ENCODE measurements at regions not wholly inside any gene's neighbourhood (a gene's known extent, or its start where the extent isn't known, plus 50 kb on each side); places are given as distances from the start of the nearest gene placed in this dataset.
"Not testable (repeated sequence)": the region's sequence is repeated elsewhere in the genome, so short reads cannot be mapped to it uniquely, and the experiment has no call there.

- not testable (repeated sequence) for H3K36me3 ChIP-seq (ENCODE audit: control insufficient read depth in 1 of 2, insufficient read depth in 2 of 2, low read length in 2 of 2); H3K4me1 ChIP-seq (ENCODE audit: control insufficient read depth in 1 of 2, insufficient read depth in 2 of 2, low read length in 2 of 2); H3K4ac ChIP-seq (ENCODE audit: low read depth, low read length); H2BK120ac ChIP-seq (ENCODE audit: insufficient read depth, low read length, poor library complexity); H3K23ac ChIP-seq (ENCODE audit: low read length); H3K27ac ChIP-seq (ENCODE audit: low read depth, low read length); H3K4me2 ChIP-seq (ENCODE audit: low read length); H3K27me3 ChIP-seq (ENCODE audit: insufficient read depth, low read length); H3K79me1 ChIP-seq (ENCODE audit: low read length); H2BK5ac ChIP-seq (ENCODE audit: low read depth, low read length, poor library complexity); H3K9me3 ChIP-seq (ENCODE audit: insufficient read depth, low read depth, low read length); DNase-seq; H3K4me3 ChIP-seq (ENCODE audit: low read depth, low read length); H3K14ac ChIP-seq (ENCODE audit: low read length); H3K79me2 ChIP-seq (ENCODE audit: control insufficient read depth, insufficient read depth, low read length, poor library complexity); H3K9ac ChIP-seq (ENCODE audit: low read length); H2AK5ac ChIP-seq (ENCODE audit: low read length); H2AFZ ChIP-seq (ENCODE audit: insufficient read depth, low read length, poor library complexity); H3K18ac ChIP-seq (ENCODE audit: low read length); H4K91ac ChIP-seq (ENCODE audit: low read depth, low read length); H4K8ac ChIP-seq (ENCODE audit: low read depth, low read length); H4K12ac ChIP-seq (ENCODE audit: low read depth, low read length); H2BK12ac ChIP-seq (ENCODE audit: low read length)
- WGBS (ENCODE audit: extremely low coverage, insufficient coverage, insufficient read length), result no CpG with 5 or more reads among the region's 28 CpGs
These were observed 133.9 kb downstream of the POTEG start for GRCh38 chr14:19300243-19300642.

- H3K27me3 ChIP-seq (ENCODE audit: insufficient read depth, low read length), result not testable (repeated sequence)
These were observed 133.3 kb downstream of the POTEG start for GRCh38 chr14:19300838-19301237.

GRCh38 chr14:19303844-19304243 lies 130.3 kb downstream of the POTEG start:
- H3K9me3 ChIP-seq (ENCODE audit: insufficient read depth, low read depth, low read length); H3K4me1 ChIP-seq (ENCODE audit: control insufficient read depth in 1 of 2, insufficient read depth in 2 of 2, low read length in 2 of 2); H3K14ac ChIP-seq (ENCODE audit: low read length); H3K36me3 ChIP-seq (ENCODE audit: control insufficient read depth in 1 of 2, insufficient read depth in 2 of 2, low read length in 2 of 2); H3K79me1 ChIP-seq (ENCODE audit: low read length); H2BK5ac ChIP-seq (ENCODE audit: low read depth, low read length, poor library complexity); H3K23ac ChIP-seq (ENCODE audit: low read length); H2BK120ac ChIP-seq (ENCODE audit: insufficient read depth, low read length, poor library complexity); H3K18ac ChIP-seq (ENCODE audit: low read length); H3K9ac ChIP-seq (ENCODE audit: low read length); H3K4me2 ChIP-seq (ENCODE audit: low read length); H3K79me2 ChIP-seq (ENCODE audit: control insufficient read depth, insufficient read depth, low read length, poor library complexity); H4K91ac ChIP-seq (ENCODE audit: low read depth, low read length); H3K4me3 ChIP-seq (ENCODE audit: low read depth, low read length); H2AFZ ChIP-seq (ENCODE audit: insufficient read depth, low read length, poor library complexity); H4K8ac ChIP-seq (ENCODE audit: low read depth, low read length); H3K27ac ChIP-seq (ENCODE audit: low read depth, low read length); H2BK12ac ChIP-seq (ENCODE audit: low read length); H3K27me3 ChIP-seq (ENCODE audit: insufficient read depth, low read length); H3K4ac ChIP-seq (ENCODE audit: low read depth, low read length); H4K12ac ChIP-seq (ENCODE audit: low read depth, low read length); H2AK5ac ChIP-seq (ENCODE audit: low read length); DNase-seq: not testable (repeated sequence)
- no CpG with 5 or more reads among the region's 4 CpGs for WGBS (ENCODE audit: extremely low coverage, insufficient coverage, insufficient read length)

More at GRCh38 chr14:19300838-19301237, 133.3 kb downstream of the POTEG start:
- not testable (repeated sequence) for DNase-seq; H3K4me3 ChIP-seq (ENCODE audit: low read depth, low read length); H3K27ac ChIP-seq (ENCODE audit: low read depth, low read length); H3K79me1 ChIP-seq (ENCODE audit: low read length); H4K8ac ChIP-seq (ENCODE audit: low read depth, low read length); H3K4me1 ChIP-seq (ENCODE audit: control insufficient read depth in 1 of 2, insufficient read depth in 2 of 2, low read length in 2 of 2); H2AK5ac ChIP-seq (ENCODE audit: low read length); H4K91ac ChIP-seq (ENCODE audit: low read depth, low read length); H3K9ac ChIP-seq (ENCODE audit: low read length); H2BK120ac ChIP-seq (ENCODE audit: insufficient read depth, low read length, poor library complexity); H3K79me2 ChIP-seq (ENCODE audit: control insufficient read depth, insufficient read depth, low read length, poor library complexity); H3K36me3 ChIP-seq (ENCODE audit: control insufficient read depth in 1 of 2, insufficient read depth in 2 of 2, low read length in 2 of 2); H3K9me3 ChIP-seq (ENCODE audit: insufficient read depth, low read depth, low read length); H3K4me2 ChIP-seq (ENCODE audit: low read length); H3K4ac ChIP-seq (ENCODE audit: low read depth, low read length); H2BK5ac ChIP-seq (ENCODE audit: low read depth, low read length, poor library complexity); H2BK12ac ChIP-seq (ENCODE audit: low read length); H3K23ac ChIP-seq (ENCODE audit: low read length); H4K12ac ChIP-seq (ENCODE audit: low read depth, low read length); H2AFZ ChIP-seq (ENCODE audit: insufficient read depth, low read length, poor library complexity); H3K14ac ChIP-seq (ENCODE audit: low read length); H3K18ac ChIP-seq (ENCODE audit: low read length)
- no CpG with 5 or more reads among the region's 30 CpGs for WGBS (ENCODE audit: extremely low coverage, insufficient coverage, insufficient read length)

GRCh38 chr14:19304442-19304841 lies 129.7 kb downstream of the POTEG start:
- not testable (repeated sequence) for H3K14ac ChIP-seq (ENCODE audit: low read length); H3K79me2 ChIP-seq (ENCODE audit: control insufficient read depth, insufficient read depth, low read length, poor library complexity); H2BK120ac ChIP-seq (ENCODE audit: insufficient read depth, low read length, poor library complexity); H3K4me1 ChIP-seq (ENCODE audit: control insufficient read depth in 1 of 2, insufficient read depth in 2 of 2, low read length in 2 of 2); H3K9me3 ChIP-seq (ENCODE audit: insufficient read depth, low read depth, low read length); H3K4ac ChIP-seq (ENCODE audit: low read depth, low read length); H3K4me2 ChIP-seq (ENCODE audit: low read length); H3K36me3 ChIP-seq (ENCODE audit: control insufficient read depth in 1 of 2, insufficient read depth in 2 of 2, low read length in 2 of 2); H4K91ac ChIP-seq (ENCODE audit: low read depth, low read length); H3K27me3 ChIP-seq (ENCODE audit: insufficient read depth, low read length); H2AFZ ChIP-seq (ENCODE audit: insufficient read depth, low read length, poor library complexity); H3K4me3 ChIP-seq (ENCODE audit: low read depth, low read length); H2BK12ac ChIP-seq (ENCODE audit: low read length); H3K27ac ChIP-seq (ENCODE audit: low read depth, low read length); H3K79me1 ChIP-seq (ENCODE audit: low read length); H4K8ac ChIP-seq (ENCODE audit: low read depth, low read length); H3K9ac ChIP-seq (ENCODE audit: low read length); H2BK5ac ChIP-seq (ENCODE audit: low read depth, low read length, poor library complexity); H3K23ac ChIP-seq (ENCODE audit: low read length); H3K18ac ChIP-seq (ENCODE audit: low read length); H2AK5ac ChIP-seq (ENCODE audit: low read length); DNase-seq; H4K12ac ChIP-seq (ENCODE audit: low read depth, low read length)
- no CpG with 5 or more reads among the region's 1 CpG for whole genome bisulfite sequencing (ENCODE audit: extremely low coverage, insufficient coverage, insufficient read length)

Data from trophoblast cell (in vitro differentiated cells and primary cell).